Stimulated activated CD4-positive, alpha-beta T cell treated with anti-CD3 and anti-CD28 coated beads, TNF-alpha, amount 100 ng/mL, for 24 hours (primary cell): ENCODE measurements at regions not wholly inside any gene's neighbourhood (a gene's known extent, or its start where the extent isn't known, plus 50 kb on each side); places are given as distances from the start of the nearest gene placed in this dataset.

Experiments used
- DNase-seq, 3 experiments: peaks; one replicate each; pipeline ENCODE4 v3.0.0-alpha.2; 2020; ENCODE audit warnings: low read depth in 3 of 3

- DNase-seq = peak; percentile 29 to 73 (median 48)
Measured at GRCh38 chr10:77710759-77711682, 73.4 kb upstream of the KCNMA1 start.

- DNase-seq = no peak
Measured at GRCh38 chr10:77710081-77710551, 72.5 kb upstream of the KCNMA1 start.

- no peak for DNase-seq
Measured at GRCh38 chr10:77707570-77707969, 70.0 kb upstream of the KCNMA1 start.

GRCh38 chr10:77702166-77702565 lies 64.6 kb upstream of the KCNMA1 start:
- no peak for DNase-seq

- DNase-seq = no peak
Measured at GRCh38 chr10:77700086-77700485, 62.5 kb upstream of the KCNMA1 start.

GRCh38 chr10:77699080-77699645 lies 61.6 kb upstream of the KCNMA1 start:
- no peak for DNase-seq

GRCh38 chr10:77698267-77698931 lies 60.8 kb upstream of the KCNMA1 start:
- DNase-seq = no peak

- DNase-seq = no peak
Measured at GRCh38 chr10:77696584-77696983, 59.0 kb upstream of the KCNMA1 start.

- no peak for DNase-seq
Measured at GRCh38 chr10:77695186-77695585, 57.6 kb upstream of the KCNMA1 start.

- no peak for DNase-seq
Measured at GRCh38 chr10:77692782-77693181, 55.2 kb upstream of the KCNMA1 start.

GRCh38 chr10:77689339-77689738 lies 51.7 kb upstream of the KCNMA1 start:
- no peak for DNase-seq

- no peak for DNase-seq
Measured at GRCh38 chr10:77687621-77688020, 50.0 kb upstream of the KCNMA1 start.
